ENCODE measurements at regions not wholly inside any gene's neighbourhood (a gene's known extent, or its start where the extent isn't known, plus 50 kb on each side); places are given as distances from the start of the nearest gene placed in this dataset.

- H3K27me3 ChIP-seq (ENCODE audit: insufficient read depth, low read length, poor library complexity, severe bottlenecking), result no peaks in the 10 kb centered on the region
Observed at GRCh38 chrX:4642114-4642513, 928.7 kb upstream of the PRKX start.

GRCh38 chrX:4638036-4638435 is 924.6 kb upstream of the PRKX start:
- Histone ChIP-seq H3K36me3 (ENCODE audit: insufficient read depth, low read length) (no peaks in the 10 kb centered on the region), H3K9ac (ENCODE audit: low read depth, low read length, poor library complexity, severe bottlenecking) (no peak overlapping the region), H3K79me2 (ENCODE audit: insufficient read depth, low read length) (no peaks in the 10 kb centered on the region), H3K4me1 (ENCODE audit: insufficient read depth, low read length, poor library complexity, severe bottlenecking) (no peaks in the 10 kb centered on the region), H4K20me1 (ENCODE audit: insufficient read depth, low read length, poor library complexity, severe bottlenecking) (no peaks in the 10 kb centered on the region), H3K4me2 (ENCODE audit: low read depth, low read length, poor library complexity, severe bottlenecking) (no peak overlapping the region), H3K9me2 (replicated peaks; ENCODE audit: low read depth, low read length) (no peaks in the 10 kb centered on the region), H3K4me3 (ENCODE audit: low read length, poor library complexity, severe bottlenecking) (no peak overlapping the region), H3K9me3 (ENCODE audit: insufficient read depth, low read depth, low read length) (no peaks in the 10 kb centered on the region), H3K27me3 (ENCODE audit: insufficient read depth, low read length, poor library complexity, severe bottlenecking) (no peaks in the 10 kb centered on the region), H3F3A (ENCODE audit: low read depth) (no peaks in the 10 kb centered on the region), H2AFZ (ENCODE audit: low read length) (no peak overlapping the region)
- TF ChIP-seq EZH2phosphoT487 (IDR thresholded peaks at IDR 0.05; ENCODE audit: borderline replicate concordance) (no peak), CTCF (conservative IDR thresholded peaks at IDR 0.05; ENCODE audit: low read length) (no peak)

More at GRCh38 chrX:4642114-4642513, 928.7 kb upstream of the PRKX start:
- H3K9ac ChIP-seq (ENCODE audit: low read depth, low read length, poor library complexity, severe bottlenecking), result no peak overlapping the region
- no peaks in the 10 kb centered on the region for H3K36me3 ChIP-seq (ENCODE audit: insufficient read depth, low read length)
- no peaks in the 10 kb centered on the region for H3F3A ChIP-seq (ENCODE audit: low read depth)
- no peaks in the 10 kb centered on the region for H3K4me1 ChIP-seq (ENCODE audit: insufficient read depth, low read length, poor library complexity, severe bottlenecking)
- H2AFZ ChIP-seq (ENCODE audit: low read length), result no peak overlapping the region
- H3K4me3 ChIP-seq (ENCODE audit: low read length, poor library complexity, severe bottlenecking), result no peak overlapping the region
- no peaks in the 10 kb centered on the region for H3K79me2 ChIP-seq (ENCODE audit: insufficient read depth, low read length)
- no peaks in the 10 kb centered on the region for H3K9me3 ChIP-seq (ENCODE audit: insufficient read depth, low read depth, low read length)
- no peak overlapping the region for H3K4me2 ChIP-seq (ENCODE audit: low read depth, low read length, poor library complexity, severe bottlenecking)
- TF ChIP-seq CTCF (conservative IDR thresholded peaks at IDR 0.05; ENCODE audit: low read length) (no peak), EZH2phosphoT487 (IDR thresholded peaks at IDR 0.05; ENCODE audit: borderline replicate concordance) (no peak)
- no peaks in the 10 kb centered on the region for H3K9me2 ChIP-seq (replicated peaks; ENCODE audit: low read depth, low read length)
- H4K20me1 ChIP-seq (ENCODE audit: insufficient read depth, low read length, poor library complexity, severe bottlenecking), result no peaks in the 10 kb centered on the region

DNA sequence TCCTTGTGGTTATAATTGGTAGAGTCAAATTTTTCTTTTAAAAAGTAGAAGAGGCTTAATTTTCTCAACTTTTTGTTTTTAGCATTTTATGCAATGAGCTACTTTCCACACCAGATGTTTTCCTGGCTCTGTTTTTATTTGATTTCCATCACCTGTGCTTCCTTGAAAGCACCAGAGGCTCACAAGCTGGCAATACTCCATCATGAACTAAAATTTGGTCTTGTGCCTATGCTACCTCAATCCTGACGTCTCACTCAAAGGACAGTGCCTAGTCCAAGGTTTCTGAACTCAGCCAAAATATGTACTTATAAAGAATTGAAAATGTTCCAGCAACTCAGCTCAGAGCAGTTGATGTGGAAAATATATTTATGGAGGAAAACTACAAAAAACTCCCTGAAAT is 914.0 kb upstream of the PRKX start:
- no peak overlapping the region for H2AFZ ChIP-seq (ENCODE audit: low read length)
- H3K27me3 ChIP-seq (ENCODE audit: insufficient read depth, low read length, poor library complexity, severe bottlenecking), result no peaks in the 10 kb centered on the region
- H3K4me2 ChIP-seq (ENCODE audit: low read depth, low read length, poor library complexity, severe bottlenecking), result no peak overlapping the region
- no peak overlapping the region for H3K4me3 ChIP-seq (ENCODE audit: low read length, poor library complexity, severe bottlenecking)
- no peaks in the 10 kb centered on the region for H3F3A ChIP-seq (ENCODE audit: low read depth)
- no peaks in the 10 kb centered on the region for H4K20me1 ChIP-seq (ENCODE audit: insufficient read depth, low read length, poor library complexity, severe bottlenecking)
- no peaks in the 10 kb centered on the region for H3K4me1 ChIP-seq (ENCODE audit: insufficient read depth, low read length, poor library complexity, severe bottlenecking)
- H3K9me2 ChIP-seq (replicated peaks; ENCODE audit: low read depth, low read length), result no peaks in the 10 kb centered on the region
- TF ChIP-seq CTCF (conservative IDR thresholded peaks at IDR 0.05; ENCODE audit: low read length) (no peak), EZH2phosphoT487 (IDR thresholded peaks at IDR 0.05; ENCODE audit: borderline replicate concordance) (no peak)
- H3K36me3 ChIP-seq (ENCODE audit: insufficient read depth, low read length), result no peaks in the 10 kb centered on the region
- no peak overlapping the region for H3K9ac ChIP-seq (ENCODE audit: low read depth, low read length, poor library complexity, severe bottlenecking)
- no peaks in the 10 kb centered on the region for H3K79me2 ChIP-seq (ENCODE audit: insufficient read depth, low read length)
- H3K9me3 ChIP-seq (ENCODE audit: insufficient read depth, low read depth, low read length), result no peaks in the 10 kb centered on the region

All from Loucy (cell line).